ENCODE measurements at regions not wholly inside any gene's neighbourhood (a gene's known extent, or its start where the extent isn't known, plus 50 kb on each side); places are given as distances from the start of the nearest gene placed in this dataset.
"Not testable (repeated sequence)": the region's sequence is repeated elsewhere in the genome, so short reads cannot be mapped to it uniquely, and the experiment has no call there.

DNA sequence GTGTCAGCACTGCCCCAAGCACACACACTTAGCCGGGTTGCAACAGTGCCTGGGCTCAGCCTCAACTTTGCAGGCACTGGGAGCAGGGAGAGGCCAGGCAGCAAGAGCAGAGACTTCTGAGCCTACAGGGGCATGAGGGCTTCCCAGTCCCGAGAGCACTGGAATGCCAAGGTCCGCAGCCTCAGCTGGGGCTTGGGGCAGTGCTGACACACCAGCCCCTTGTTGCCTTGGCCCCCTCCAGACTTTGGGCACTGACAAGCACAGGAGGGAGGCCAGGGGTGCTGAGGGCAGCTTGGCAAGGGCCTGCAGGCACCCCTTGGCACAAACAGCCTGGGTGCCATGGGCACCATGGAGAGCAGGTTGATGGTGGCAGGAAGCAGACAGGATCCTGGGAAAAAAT lies 531.1 kb upstream of the SLC39A10 start:
- not testable (repeated sequence) for DNase-seq

DNA sequence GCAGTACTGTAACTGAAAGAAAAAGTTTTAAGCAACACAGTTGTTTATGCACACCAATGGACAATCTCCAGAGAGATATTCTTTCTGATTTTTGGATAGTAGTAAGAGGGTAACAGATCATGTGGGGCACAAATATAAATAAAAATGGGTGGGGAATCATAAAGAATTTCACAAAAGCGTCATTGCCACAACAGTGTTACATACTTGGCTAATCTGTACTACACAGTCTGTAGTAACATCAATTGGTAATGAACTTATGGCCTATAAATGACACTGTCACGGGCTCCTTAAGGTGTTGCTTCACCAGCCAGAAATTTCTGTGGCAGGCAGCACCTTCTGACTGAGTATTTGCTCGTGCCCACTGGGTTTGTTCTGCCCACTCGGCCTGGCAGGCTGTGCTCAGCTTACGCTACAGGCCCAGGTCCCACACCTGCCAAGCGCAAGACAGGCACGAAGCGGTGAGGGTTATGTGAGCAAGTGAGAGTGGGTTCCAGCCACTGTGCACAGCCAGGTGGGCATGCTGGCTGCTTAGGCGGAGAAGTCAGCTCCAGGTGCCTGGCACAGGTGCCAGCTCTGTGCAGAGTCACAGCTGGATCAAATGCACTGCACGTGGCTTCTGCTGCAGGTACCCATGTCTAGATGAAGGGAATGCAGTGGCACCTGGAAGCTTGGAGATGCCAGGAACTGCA lies 532.5 kb upstream of the SLC39A10 start:
- DNase-seq: no peak

DNA sequence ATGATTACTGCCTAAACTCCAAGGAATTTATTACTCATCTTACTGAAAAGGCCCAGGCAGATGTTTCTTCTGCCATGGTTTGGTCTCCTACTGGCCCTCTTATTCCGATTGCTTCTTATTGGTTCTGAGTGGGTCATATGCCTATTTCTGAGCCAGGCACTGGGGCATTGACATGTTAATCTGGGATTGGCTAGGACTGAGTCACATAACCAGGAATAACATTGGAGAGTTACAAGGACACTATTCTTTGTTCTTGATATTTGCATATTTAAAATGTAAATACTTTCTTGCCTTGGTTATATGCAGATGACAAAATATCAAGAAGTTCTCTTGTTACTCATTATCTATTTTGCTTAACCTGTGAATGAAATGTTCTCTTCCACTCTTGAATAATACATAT lies 534.4 kb upstream of the SLC39A10 start:
- no peak for DNase-seq

DNA sequence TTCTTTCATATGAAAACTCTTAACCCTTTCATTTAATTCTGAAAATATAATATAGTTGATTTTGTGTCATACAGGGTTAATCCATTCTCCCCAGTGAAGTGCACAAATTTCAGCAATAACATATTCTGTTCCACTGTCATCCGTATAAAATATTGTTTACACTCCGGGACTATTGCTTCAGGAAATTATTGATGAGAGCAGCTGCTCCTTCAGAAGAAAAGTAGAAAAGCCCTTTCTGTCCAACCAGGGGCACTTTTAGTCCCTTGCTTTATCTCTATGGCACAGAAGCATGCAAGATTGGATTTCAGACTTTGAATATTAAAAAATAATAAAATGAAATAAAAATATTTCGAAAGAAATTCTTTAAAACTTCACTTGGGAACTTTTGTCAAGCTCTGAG lies 535.7 kb upstream of the SLC39A10 start:
- DNase-seq: no peak

DNA sequence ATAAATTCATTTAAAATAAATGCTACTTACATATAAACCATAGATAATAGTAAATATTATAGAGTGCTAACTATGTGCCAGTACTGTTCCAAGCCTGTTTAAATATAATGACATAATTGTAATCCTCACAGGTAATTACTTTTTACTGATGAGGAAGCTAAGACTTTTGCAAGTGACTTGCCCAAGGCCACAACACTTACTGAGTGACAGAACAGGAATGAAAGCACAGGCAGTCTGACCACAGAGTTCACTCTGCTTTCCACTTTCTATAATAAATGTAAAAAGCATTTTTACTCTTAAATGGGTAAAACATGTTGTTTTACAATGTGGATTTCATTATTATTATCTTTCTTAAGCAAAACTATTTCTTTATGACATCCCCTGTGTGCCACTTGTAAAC lies 537.8 kb upstream of the SLC39A10 start:
- no peak for DNase-seq

DNA sequence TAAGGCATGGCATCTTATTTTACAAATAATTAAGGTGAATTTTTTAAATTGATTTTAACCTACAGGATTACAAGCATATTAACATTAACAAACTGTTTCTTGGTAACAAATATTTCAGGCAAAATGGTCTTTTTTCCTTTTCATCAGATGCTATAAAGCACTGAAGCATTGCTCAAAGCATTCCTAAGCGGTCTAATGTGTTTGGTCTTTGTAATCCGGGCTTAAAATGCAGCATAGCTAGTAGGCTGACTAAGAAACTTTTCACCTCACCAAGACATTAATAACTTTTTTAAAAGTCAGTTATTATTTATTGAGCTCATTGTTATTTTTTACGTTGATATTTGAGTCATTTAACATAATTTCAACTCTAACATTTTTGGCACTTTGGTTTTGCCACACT lies 538.8 kb upstream of the SLC39A10 start:
- DNase-seq: no peak

DNA sequence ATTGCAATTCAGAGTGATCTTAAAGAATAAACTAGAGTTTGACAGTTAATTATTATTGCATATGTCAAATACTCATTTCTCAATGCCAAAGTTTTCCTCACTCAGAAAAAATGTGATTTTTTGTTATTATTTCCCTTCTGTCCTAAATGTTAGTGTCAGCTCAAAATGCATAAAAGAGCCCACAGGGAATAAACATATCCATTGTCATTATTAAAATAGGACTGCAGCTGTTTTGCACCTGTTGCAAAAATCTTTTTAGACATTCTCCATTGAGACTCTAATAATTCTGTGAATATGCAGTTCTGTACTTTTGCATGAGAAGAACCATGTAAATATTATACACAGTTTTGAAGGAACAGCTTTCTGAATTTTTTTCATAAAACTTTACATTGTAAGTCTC lies 540.0 kb upstream of the SLC39A10 start:
- no peak for DNase-seq

DNA sequence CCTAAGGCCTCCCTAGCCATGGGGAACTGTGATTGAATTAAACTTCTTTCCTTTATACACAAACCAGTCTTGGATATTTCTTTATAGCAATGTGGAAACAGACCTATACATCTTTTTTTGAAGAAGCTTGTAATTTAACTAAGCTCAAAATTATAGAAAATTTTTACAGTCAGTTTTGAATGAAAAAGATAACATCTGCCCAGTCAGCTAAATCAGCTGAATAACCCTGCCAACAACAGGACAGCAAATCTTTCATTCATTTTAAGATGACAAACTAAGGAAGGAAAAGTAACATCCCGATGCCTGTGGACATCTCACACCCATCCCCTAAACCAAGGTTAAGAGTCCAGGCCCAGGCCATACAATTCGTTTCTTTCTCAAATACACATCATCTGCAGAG lies 541.3 kb upstream of the SLC39A10 start:
- DNase-seq: no peak

DNA sequence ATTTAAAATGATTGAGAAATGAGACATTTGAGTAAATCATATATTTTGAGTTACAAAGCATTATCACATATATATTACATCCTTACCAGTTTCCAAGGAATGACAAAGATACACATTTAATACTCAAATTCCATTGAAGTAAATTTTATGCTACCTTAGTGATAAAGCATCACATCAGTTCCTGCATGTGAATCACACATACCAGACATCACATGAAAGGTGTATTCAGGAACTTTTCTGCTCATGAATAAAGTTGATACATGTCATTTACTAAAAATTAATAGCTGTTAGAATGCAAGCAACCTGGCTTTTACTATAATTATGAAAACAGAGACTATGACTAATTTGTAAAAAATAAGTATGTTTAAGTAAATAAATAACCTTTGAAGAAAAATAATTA lies 548.8 kb upstream of the SLC39A10 start:
- no peak for DNase-seq

DNA sequence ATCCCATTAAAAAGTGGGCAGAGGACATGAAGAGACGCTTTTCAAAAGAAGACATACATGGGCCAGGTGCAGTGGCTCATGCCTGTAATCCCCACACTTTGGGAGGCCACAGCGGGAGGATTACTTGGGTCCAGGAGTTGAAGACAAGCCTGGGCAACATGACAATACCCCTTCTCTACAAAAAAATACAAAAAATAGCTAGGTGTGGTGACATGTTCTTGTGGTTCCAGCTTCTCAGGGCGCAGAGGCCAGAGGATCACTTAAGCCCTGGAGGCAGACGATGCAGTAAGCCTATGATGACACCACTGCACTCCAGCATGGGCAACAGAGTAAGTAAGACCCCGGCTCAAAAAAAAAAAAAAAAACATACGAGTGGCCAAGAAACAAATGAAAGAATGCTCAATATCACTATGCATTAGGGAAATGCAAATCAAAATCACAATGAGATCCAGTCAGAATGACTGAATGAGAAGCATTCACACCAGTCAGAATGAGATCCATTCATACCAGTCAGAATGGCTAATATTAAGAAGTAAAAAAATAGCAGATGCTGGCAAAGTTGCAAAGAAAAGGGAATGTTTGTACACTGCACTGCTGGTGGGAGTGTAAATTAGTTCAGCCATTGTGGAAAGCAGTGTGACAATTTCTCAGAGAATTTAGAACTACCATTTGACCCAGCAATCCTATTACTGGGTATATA lies 550.2 kb upstream of the SLC39A10 start:
- no peak for DNase-seq

DNA sequence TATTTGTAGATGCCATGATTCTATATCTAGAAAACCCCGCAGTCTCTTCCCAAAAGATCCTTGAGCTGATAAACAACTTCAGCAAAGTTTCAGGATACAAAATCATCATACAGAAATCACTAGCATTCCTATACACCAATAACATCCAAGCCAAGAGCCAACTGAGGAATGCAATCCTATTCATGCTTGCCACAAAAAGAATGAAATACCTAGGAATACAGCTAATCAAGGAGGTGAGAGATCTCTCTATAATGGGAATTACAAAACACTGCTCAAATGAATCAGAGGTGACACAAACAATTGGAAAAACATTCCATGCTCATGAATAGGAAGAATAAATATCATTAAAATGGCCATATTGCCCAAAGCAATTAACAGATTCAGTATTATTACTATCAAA lies 551.4 kb upstream of the SLC39A10 start:
- no peak for DNase-seq

DNA sequence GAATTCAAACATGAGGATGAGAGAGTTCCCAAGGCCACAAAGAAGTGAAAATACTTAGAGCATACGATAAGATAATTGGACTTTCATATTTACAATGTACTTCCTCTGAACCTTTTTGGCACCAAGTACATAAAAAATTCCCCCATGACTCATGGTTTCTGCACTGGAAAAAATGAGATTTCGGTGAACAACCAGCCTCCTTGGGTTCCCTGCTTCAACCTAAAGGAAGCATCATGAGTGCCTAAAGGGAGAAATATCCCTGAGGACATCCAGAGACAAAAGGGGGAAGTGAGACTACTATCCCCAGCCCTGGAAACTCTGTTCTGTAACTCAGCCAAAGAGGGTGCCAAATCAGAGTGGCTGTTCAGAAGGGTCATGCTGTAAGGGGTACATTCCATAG lies 562.7 kb upstream of the SLC39A10 start:
- DNase-seq: no peak

DNA sequence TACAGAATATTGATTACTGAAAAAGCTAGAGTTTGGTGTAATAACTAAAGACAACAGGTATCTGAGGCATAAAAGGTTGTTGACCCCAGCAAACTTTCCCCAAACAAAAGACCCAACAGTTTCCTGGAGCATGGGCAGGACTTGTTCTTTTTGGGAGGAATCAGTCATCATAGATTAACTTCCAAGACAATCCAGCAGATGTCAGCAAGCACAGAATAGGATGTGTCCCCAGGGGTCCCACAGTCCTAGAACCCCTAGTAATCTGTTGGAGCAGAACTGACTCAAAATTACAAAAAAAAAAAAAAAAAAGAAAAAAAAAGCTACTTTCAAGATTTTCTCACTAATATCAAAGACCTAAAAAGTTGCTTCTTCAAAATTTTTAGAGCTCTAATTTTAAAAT lies 564.7 kb upstream of the SLC39A10 start:
- DNase-seq: no peak

DNA sequence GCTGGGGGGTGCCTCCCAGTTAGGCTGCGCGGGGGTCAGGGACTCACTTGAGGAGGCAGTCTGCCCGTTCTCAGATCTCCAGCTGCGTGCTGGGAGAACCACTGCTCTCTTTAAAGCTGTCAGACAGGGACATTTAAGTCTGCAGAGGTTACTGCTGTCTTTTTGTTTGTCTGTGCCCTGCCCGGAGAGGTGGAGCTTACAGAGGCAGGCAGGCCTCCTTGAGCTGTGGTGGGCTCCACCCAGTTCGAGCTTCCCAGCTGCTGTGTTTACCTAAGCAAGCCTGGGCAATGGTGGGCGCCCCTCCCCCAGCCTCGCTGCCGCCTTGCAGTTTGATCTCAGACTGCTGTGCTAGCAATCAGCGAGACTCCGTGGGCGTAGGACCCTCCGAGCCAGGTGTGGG lies 584.2 kb upstream of the SLC39A10 start:
- DNase-seq: not testable (repeated sequence)

DNA sequence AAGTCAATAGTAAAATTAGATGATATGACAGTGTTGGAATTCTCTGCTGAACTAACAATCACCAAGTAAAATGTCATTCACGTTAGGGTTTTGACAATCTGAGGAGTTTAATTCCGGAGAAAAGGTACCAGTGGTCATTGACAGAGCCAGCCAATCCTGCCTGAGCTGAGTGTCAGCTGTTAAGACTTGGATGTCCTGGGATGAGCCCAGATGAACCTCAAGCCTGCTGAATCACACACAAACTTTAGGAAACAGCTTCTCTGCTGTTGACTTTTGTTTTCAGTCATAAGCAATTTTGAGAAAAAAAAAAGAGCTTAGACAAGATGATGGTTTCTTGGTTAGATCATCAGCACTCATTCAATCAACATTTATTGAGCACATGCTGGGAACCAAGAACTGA lies 600.0 kb upstream of the SLC39A10 start:
- DNase-seq: no peak

DNA sequence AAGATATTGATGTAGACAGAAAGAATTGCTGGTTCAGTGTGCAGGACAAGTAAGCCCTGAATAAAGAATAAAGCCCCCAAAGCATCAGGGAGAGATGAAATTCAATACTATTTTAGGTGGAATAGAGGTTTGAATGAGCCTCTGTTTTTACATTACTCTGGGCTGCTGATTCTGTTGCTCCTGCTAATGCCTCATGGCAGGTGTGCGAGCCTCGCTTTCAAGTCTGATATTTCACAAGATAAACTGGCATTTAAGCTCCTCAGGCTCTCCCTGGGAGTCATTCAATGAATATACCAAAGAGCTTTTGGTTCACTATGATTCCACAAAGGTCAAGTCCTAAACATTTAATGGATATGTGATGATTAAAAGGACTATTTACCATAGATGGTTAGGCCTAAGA lies 601.0 kb upstream of the SLC39A10 start:
- DNase-seq: peak in 1 of 2 experiments; percentile 19

DNA sequence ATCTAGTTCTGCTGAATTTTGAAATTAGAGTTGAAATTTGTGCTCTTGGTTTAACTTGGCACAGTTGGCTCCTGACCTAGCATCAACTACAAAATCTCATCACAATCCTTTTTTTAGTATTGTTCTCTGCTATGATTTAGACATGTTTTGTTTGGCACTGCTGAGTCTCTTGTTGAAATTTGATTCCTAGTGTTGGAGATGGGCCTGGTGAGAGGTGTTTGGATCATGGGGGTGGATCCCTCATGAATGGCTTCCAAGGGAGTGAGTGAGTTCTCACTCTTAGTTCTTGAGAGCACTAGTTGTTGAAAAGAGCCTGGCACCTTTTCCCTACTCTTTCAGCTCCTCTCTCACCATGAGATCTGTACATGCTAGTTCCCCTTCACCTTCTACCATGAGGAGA lies 605.6 kb upstream of the SLC39A10 start:
- DNase-seq: peak in 1 of 2 experiments; percentile 18

DNA sequence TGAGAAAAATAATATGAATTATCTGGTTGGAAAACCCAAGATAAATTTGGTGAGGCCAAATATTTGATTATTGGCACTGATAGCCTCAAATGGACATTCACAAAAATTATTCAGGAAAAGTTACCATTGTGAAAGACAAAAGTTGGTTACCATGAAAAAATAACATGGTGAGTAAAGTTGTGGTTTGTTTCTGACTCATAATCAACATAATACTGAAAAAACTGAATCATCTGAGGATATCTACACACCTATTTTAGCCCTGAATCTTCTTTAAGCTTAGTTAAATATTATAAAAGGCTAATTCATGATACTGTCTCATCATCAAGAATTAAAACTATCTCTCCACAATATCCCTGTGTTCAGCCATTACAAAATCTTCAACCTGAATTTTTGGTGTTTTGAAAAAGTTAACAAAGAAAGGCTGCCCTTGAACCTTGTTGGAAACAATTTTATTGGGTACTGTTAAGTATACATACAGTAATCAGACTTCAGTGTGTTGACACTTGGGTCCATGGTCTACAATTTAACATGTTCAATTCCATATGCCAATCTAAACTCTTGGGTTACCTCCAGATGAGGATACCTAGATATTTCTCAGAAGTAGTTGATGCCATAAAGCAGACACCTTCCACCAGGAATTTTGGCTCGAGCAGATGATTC lies 607.5 kb upstream of the SLC39A10 start:
- no peak for DNase-seq

DNA sequence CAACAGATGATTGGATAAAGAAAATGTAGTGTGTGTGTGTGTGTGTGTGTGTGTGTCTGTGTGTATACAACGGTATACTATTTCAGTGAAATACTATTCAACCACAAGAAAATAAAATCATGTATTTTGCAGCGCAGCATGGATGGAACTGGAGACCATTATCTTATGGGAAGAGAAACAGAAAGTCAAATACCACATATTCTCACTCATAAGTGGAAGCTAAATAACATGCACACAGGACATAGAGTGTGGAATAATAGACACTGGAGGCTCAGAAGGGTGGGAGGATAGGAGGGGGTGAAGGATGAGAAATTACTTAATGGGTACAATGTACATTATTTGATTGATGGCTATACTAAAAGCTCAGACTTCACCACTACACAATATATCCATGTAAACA lies 609.1 kb upstream of the SLC39A10 start:
- DNase-seq: no peak

DNA sequence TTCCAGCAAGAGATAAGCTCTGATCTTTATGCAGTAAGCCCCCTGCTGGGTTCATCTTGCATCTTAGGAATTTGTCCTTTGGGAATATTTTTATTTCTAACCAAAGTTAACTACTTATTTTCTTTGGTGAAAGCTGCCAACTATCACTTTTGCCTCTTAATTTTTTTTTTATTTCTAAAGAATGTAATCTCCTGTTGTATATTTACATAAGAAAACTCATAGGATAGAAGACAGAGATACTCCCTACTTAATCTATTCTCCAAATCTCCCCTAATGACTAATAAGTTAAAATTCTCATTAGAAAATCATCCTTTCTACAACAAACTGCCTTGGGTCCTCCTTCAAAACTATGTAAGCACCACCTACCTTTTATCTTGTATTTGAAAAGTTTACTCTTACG lies 612.2 kb upstream of the SLC39A10 start:
- DNase-seq: no peak

DNA sequence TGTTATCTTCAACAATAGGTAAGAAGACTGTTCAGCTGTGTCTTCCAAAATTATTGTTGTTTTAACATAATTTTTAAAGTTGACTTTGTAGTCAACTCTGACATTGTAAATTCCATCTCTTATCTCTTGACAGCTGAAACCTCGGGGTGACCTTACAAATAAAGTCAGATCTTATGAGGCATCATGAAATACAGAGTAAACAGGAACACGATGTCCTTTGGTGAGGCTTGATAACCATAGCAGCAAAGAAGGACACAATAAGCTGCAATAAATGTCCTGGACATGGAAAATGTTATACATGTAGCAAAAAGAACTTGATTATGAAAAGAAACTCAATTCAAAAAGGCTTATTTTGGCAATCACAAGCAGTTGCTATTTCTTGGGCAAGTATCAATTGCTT lies 618.9 kb upstream of the SLC39A10 start:
- no peak for DNase-seq

DNA sequence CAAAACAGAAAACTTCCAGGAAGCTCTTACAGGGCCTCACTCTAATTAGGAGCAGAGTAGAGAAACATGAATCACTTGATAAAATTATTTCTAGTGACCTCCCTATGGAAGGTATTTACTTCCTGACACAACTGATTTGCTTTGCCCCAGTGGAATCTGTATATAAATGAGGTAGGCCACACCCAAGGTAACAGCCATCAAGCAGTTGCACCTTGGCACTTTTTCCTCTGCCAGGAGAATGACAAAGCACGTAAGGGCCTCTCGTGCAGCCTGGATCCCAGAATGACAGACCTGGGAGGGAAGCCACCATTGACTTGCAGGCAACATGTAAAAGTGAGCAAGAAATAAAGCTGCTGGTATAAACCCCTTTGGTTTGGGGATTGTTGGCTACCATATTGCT lies 620.0 kb upstream of the SLC39A10 start:
- DNase-seq: no peak

DNA sequence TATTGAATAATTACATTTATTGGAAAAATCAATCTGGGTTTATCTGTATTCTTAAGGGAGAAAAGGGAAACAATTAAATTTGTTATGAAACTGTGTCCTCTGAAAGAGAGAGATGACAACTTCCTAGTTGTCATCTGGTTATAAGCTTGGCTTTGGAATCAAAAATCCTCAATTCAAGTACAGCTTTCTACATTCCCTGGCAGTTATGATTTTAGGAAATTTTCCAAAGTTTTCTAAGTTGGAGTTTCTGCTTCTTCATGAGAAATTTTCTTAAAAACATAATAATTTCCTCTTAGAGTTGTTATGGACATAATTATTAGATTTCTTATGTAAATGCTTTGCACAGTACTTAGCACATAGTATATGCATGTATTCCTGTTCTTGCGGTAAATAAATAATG lies 625.6 kb upstream of the SLC39A10 start:
- no peak for DNase-seq
